Gastroesophageal sphincter (tissue), 3 donors: ENCODE measurements at regions not wholly inside any gene's neighbourhood (a gene's known extent, or its start where the extent isn't known, plus 50 kb on each side); places are given as distances from the start of the nearest gene placed in this dataset.

Experiments
- CTCF ChIP-seq, 4 experiments: fragments of 200-600 bp in 2 of 4; fragments of 450-650 bp in 2 of 4; sonication (generic) in 1 of 4; IDR thresholded peaks; one replicate each; pipeline ENCODE4 v1.5.1; 2017 to 2019; ENCODE audit warnings: antibody characterized with exemption in 4 of 4, mild to moderate bottlenecking in 2 of 4, moderate library complexity in 2 of 4
- POLR2A ChIP-seq, 2 donors: fragments of 450-650 bp; IDR thresholded peaks; one replicate each; pipeline ENCODE4 v1.6.1; 2017; ENCODE audit warnings: antibody characterized with exemption in 2 of 2, mild to moderate bottlenecking in 2 of 2, moderate library complexity in 1 of 2

- TF ChIP-seq CTCF (IDR thresholded peaks at IDR 0.05) (no peak), POLR2A (IDR thresholded peaks at IDR 0.05) (no peak)
Observed at GRCh38 chr9:119451426-119451825, 82.2 kb upstream of the BRINP1 start.
